Right lobe of liver (tissue), 6 donors: ENCODE measurements at regions not wholly inside any gene's neighbourhood (a gene's known extent, or its start where the extent isn't known, plus 50 kb on each side); places are given as distances from the start of the nearest gene placed in this dataset.

Experiments
- ATAC-seq, 4 donors: fragments of 200-7000 bp; cut with Tn5 transposase; one replicate each; pipeline ENCODE4 v1.9.1; 2020; ENCODE audit warnings: mild to moderate bottlenecking in 4 of 4, moderate library complexity in 4 of 4
- DNase-seq, 3 donors: peaks; one replicate each; pipeline ENCODE4 v3.0.0-alpha.2; 2020
- H3K27ac ChIP-seq, 3 donors: fragments of 200-600 bp; one replicate each; pipeline ENCODE4 v1.8.0; 2022
- H3K27me3 ChIP-seq, 2 donors: fragments of 200-600 bp; one replicate each; pipeline ENCODE4 v1.8.0; 2022
- H3K36me3 ChIP-seq, 4 donors: fragments of 200-600 bp; sonication (generic) in 1 of 4; one replicate each; pipeline versions ENCODE4 v1.5.1 to v1.8.0; 2017 to 2022; ENCODE audit warnings: control low read depth in 1 of 4
- H3K4me1 ChIP-seq, 4 donors: fragments of 200-600 bp; sonication (generic) in 1 of 4; one replicate each; pipeline versions ENCODE4 v1.5.1 to v1.8.0; 2017 to 2022; ENCODE audit warnings: control low read depth in 1 of 4
- H3K4me3 ChIP-seq, 3 donors: fragments of 200-600 bp; one replicate each; pipeline ENCODE4 v1.8.0; 2022
- H3K9me3 ChIP-seq, 4 donors: fragments of 200-600 bp; sonication (generic) in 1 of 4; one replicate each; pipeline versions ENCODE4 v1.5.1 to v1.8.0; 2017 to 2022; ENCODE audit warnings: control low read depth in 1 of 4
- CTCF ChIP-seq, 4 donors: fragments of 200-600 bp in 3 of 4; fragments of 450-650 bp in 1 of 4; IDR thresholded peaks; one replicate each; pipeline versions ENCODE4 v1.5.1 to v1.8.0; 2016 to 2022; ENCODE audit warnings: antibody characterized with exemption in 4 of 4, mild to moderate bottlenecking in 2 of 4
- POLR2A ChIP-seq: fragments of 450-650 bp; IDR thresholded peaks from one replicate; pipeline ENCODE4 v1.6.1; 2017; ENCODE audit warnings: antibody characterized with exemption, mild to moderate bottlenecking
- WGBS: methylation state at CpG from one replicate; pipeline ENCODE4 v1.1.6; 2018; ENCODE audit warnings: low coverage, low lambda C conversion rate; ENCODE audit not compliant: insufficient coverage; ENCODE audit errors: missing lambda C conversion rate; 5-methylcytosine and 5-hydroxymethylcytosine counted together
- intact Hi-C, 2 donors: fragments of 100-400 bp; cut with DNase I; formaldehyde crosslinking; loops; one replicate each; pipeline versions ENCODE4 v1.11.2 to v1.14.1; 2022
- donor health status: DM: no; HTN: yes; CAD: no.
- donor health status: DM: no; HTN: no; CAD: no.
- donor health status: DM: no; HTN: no; CAD: no.
- donor health status: DM: no; HTN: yes; CAD: no.
- donor health status: DM: no; HTN: yes; CAD: no.

- Histone ChIP-seq H3K36me3 (no peaks in the 10 kb centered on the region), H3K27me3 (no peaks in the 10 kb centered on the region), H3K9me3 (no peaks in the 10 kb centered on the region), H3K4me3 (no peak overlapping the region), H3K4me1 (no peaks in the 10 kb centered on the region), H3K27ac (no peak overlapping the region)
- WGBS: 30% methylated on average over 3 of the region's 5 CpGs
- TF ChIP-seq CTCF (IDR thresholded peaks at IDR 0.05): no peak
- TF ChIP-seq POLR2A: no peak
- intact Hi-C loops: no loop called here
- ATAC-seq (no peak), DNase-seq (no peak)
Measured at GRCh38 chr7:35375516-35375915, 121.6 kb upstream of the TBX20 start.

GRCh38 chr7:35374858-35375257, 121.0 kb upstream of the TBX20 start:
- Histone ChIP-seq H3K4me1 (no peaks in the 10 kb centered on the region), H3K4me3 (no peak overlapping the region), H3K27me3 (no peaks in the 10 kb centered on the region), H3K27ac (no peak overlapping the region), H3K9me3 (no peaks in the 10 kb centered on the region), H3K36me3 (no peaks in the 10 kb centered on the region)
- WGBS: 69% methylated on average over 9 of the region's 13 CpGs
- ATAC-seq: no peak
- intact Hi-C loops: no loop called here
- no peak for DNase-seq
- TF ChIP-seq POLR2A: no peak
- no peak for TF ChIP-seq CTCF (IDR thresholded peaks at IDR 0.05)

GRCh38 chr7:35371221-35371620, 117.3 kb upstream of the TBX20 start:
- TF ChIP-seq CTCF (IDR thresholded peaks at IDR 0.05) (no peak), POLR2A (no peak)
- intact Hi-C loops: no loop called here
- ATAC-seq: no peak
- DNase-seq: no peak
- Histone ChIP-seq H3K27me3 (no peaks in the 10 kb centered on the region), H3K9me3 (no peaks in the 10 kb centered on the region), H3K36me3 (no peaks in the 10 kb centered on the region), H3K4me3 (no peak overlapping the region), H3K4me1 (no peaks in the 10 kb centered on the region), H3K27ac (no peak overlapping the region)
- WGBS: 67% methylated on average over 2 of the region's 2 CpGs

- TF ChIP-seq POLR2A (no peak), CTCF (IDR thresholded peaks at IDR 0.05) (no peak)
- intact Hi-C loops: no loop called here
- H3K9me3 ChIP-seq: no peaks in the 10 kb centered on the region
- H3K27ac ChIP-seq: no peak overlapping the region
- H3K36me3 ChIP-seq: no peaks in the 10 kb centered on the region
- no peak for ATAC-seq
- DNase-seq: no peak
- no peaks in the 10 kb centered on the region for H3K4me1 ChIP-seq
- 64% methylated on average over 2 of the region's 2 CpGs for WGBS
- no peak overlapping the region for H3K4me3 ChIP-seq
- H3K27me3 ChIP-seq: no peaks in the 10 kb centered on the region
Measured at GRCh38 chr7:35370687-35371086, 116.8 kb upstream of the TBX20 start.
